ENCODE measurements at regions not wholly inside any gene's neighbourhood (a gene's known extent, or its start where the extent isn't known, plus 50 kb on each side); places are given as distances from the start of the nearest gene placed in this dataset.
A peak's percentile ranks its signal among the peaks of the same experiment; 100 is the strongest.

DNA sequence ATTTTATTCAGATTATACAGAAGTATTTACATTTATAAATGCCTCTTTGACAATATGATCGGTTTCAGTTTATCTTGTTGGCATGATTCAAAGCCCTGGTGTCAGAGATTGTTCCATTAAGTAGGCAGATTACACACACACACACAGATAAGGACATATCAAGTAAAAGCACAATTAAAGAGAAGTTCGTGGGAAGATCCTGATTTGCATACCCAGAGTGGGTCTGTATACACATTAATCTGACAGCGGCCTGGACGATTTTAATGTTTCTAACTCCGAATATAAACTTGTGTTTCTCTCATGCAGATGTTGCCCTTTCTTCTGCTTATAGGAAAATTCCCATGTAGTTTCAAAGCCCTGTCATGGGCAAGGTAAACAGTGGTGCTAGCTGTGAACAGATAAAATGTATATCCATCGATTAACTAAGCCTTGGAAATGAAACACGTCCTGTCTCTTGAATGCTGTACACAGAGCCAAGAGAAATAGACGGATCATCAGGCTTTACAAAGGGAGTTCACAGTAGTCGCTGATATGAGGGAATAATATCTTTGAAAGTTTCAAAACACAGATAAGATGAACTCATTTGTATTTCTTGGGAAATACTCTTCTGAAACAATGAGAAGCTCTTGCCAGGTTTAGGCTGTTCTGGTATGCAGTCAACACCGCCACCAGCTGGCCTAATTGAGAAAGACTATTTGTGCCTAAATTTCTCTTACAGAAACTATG, 108.2 kb upstream of the GMDS start:
- peak in 4 of 5 donors; percentile 65 to 90 (median 84) for DNase-seq
- intact Hi-C loops (cut with DNase I), result loop anchor here (10.0 kb wide), 1 partner anchor 759 kb away; no protein-coding TSS in a partner anchor
- TF ChIP-seq, protein P1, sequence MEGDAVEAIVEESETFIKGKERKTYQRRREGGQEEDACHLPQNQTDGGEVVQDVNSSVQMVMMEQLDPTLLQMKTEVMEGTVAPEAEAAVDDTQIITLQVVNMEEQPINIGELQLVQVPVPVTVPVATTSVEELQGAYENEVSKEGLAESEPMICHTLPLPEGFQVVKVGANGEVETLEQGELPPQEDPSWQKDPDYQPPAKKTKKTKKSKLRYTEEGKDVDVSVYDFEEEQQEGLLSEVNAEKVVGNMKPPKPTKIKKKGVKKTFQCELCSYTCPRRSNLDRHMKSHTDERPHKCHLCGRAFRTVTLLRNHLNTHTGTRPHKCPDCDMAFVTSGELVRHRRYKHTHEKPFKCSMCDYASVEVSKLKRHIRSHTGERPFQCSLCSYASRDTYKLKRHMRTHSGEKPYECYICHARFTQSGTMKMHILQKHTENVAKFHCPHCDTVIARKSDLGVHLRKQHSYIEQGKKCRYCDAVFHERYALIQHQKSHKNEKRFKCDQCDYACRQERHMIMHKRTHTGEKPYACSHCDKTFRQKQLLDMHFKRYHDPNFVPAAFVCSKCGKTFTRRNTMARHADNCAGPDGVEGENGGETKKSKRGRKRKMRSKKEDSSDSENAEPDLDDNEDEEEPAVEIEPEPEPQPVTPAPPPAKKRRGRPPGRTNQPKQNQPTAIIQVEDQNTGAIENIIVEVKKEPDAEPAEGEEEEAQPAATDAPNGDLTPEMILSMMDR (IDR thresholded peaks at IDR 0.05; ENCODE audit: borderline replicate concordance, extremely low read depth, insufficient read depth), result peak; percentile 78
- no peaks in the 10 kb centered on the region for H3K36me3 ChIP-seq (ENCODE audit: control insufficient read depth in 2 of 3, insufficient read depth in 3 of 3, low read length in 3 of 3)
- H3K4me3 ChIP-seq (ENCODE audit: low read length in 3 of 3), result no peak overlapping the region
- no peaks in the 10 kb centered on the region for H3K9me3 ChIP-seq (ENCODE audit: control insufficient read depth in 2 of 3, insufficient read depth in 1 of 3, low read length in 3 of 3)
- no peaks in the 10 kb centered on the region for H3K4me1 ChIP-seq (ENCODE audit: control insufficient read depth in 2 of 3, insufficient read depth in 2 of 3, low read depth in 1 of 3, low read length in 3 of 3)
- no peaks in the 10 kb centered on the region for H3K27me3 ChIP-seq (ENCODE audit: control insufficient read depth, insufficient read depth, low read length)
- no peak overlapping the region for H3K27ac ChIP-seq (ENCODE audit: low read depth in 2 of 2, low read length in 2 of 2)
- H3K9ac ChIP-seq (ENCODE audit: low read length in 3 of 3), result no peak overlapping the region
- peak; percentile 74 for FAIRE-seq

DNA sequence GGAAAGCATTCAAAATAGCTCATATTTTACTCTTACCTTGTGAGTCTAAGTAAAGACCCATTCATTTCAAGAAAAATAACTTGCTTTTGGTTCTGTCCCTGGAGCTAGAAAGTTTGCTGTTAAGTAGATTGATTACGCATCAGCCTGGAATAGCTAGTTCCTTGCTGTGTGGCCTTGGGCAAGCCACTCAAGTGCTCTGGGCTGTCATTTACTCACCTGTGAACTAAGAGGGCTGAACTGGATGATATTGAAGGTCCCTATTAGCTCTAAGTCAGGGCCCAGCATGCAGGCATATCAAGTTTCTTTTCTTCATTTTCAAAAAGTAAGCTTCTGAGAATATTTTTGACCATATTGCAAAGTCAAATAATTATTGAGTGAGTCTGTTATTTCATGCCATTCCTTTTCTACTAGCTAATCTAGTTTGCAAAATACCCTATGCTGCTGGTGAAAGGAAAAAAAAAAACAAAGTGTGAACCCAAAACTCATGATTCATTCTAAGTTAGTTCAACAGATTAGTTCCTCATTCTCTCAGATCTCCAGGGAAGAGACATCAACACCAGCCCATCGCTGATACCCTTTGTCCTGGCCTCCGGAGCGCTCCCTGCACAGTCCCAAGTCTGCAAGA, 106.5 kb upstream of the GMDS start:
- no peak overlapping the region for H3K27ac ChIP-seq (ENCODE audit: low read depth in 2 of 2, low read length in 2 of 2)
- H3K27me3 ChIP-seq (ENCODE audit: control insufficient read depth, insufficient read depth, low read length), result no peaks in the 10 kb centered on the region
- intact Hi-C loops (cut with DNase I), result loop anchor here (10.0 kb wide), 1 partner anchor 757 kb away; no protein-coding TSS in a partner anchor
- no peak overlapping the region for H3K4me3 ChIP-seq (ENCODE audit: low read length in 3 of 3)
- TF ChIP-seq, protein P1 (IDR thresholded peaks at IDR 0.05; ENCODE audit: borderline replicate concordance, extremely low read depth, insufficient read depth), result no peak
- no peaks in the 10 kb centered on the region for H3K36me3 ChIP-seq (ENCODE audit: control insufficient read depth in 2 of 3, insufficient read depth in 3 of 3, low read length in 3 of 3)
- no peak overlapping the region for H3K9ac ChIP-seq (ENCODE audit: low read length in 3 of 3)
- DNase-seq (no peak), FAIRE-seq (no peak)
- H3K4me1 ChIP-seq (ENCODE audit: control insufficient read depth in 2 of 3, insufficient read depth in 2 of 3, low read depth in 1 of 3, low read length in 3 of 3), result no peaks in the 10 kb centered on the region
- H3K9me3 ChIP-seq (ENCODE audit: control insufficient read depth in 2 of 3, insufficient read depth in 1 of 3, low read length in 3 of 3), result no peaks in the 10 kb centered on the region

DNA sequence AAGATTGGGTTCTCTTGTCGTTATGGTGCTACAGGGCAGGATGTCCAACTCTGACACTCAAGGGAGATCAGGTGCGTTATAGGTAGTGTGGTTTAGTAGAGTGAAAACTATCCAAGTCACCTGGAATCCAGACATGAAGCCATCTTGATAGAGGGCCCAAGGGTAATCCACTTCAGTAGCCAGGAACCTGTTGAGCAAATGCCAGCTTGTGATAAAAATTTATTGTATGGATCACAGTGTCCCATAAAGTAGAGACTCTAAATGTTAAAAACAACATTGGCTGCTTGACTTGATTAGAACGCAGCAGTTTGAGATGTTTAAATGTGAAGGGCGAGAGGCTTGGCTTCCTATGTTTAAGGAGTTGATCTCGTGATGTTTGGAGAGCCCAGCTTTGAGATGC, 105.7 kb upstream of the GMDS start:
- H3K36me3 ChIP-seq (ENCODE audit: control insufficient read depth in 2 of 3, insufficient read depth in 3 of 3, low read length in 3 of 3), result no peaks in the 10 kb centered on the region
- FAIRE-seq (no peak), DNase-seq (no peak)
- no peaks in the 10 kb centered on the region for H3K27me3 ChIP-seq (ENCODE audit: control insufficient read depth, insufficient read depth, low read length)
- TF ChIP-seq, protein P1 (IDR thresholded peaks at IDR 0.05; ENCODE audit: borderline replicate concordance, extremely low read depth, insufficient read depth), result no peak
- intact Hi-C loops (cut with DNase I), result loop anchor here (10.0 kb wide), 1 partner anchor 756 kb away; no protein-coding TSS in a partner anchor
- H3K4me3 ChIP-seq (ENCODE audit: low read length in 3 of 3), result no peak overlapping the region
- no peaks in the 10 kb centered on the region for H3K9me3 ChIP-seq (ENCODE audit: control insufficient read depth in 2 of 3, insufficient read depth in 1 of 3, low read length in 3 of 3)
- no peak overlapping the region for H3K27ac ChIP-seq (ENCODE audit: low read depth in 2 of 2, low read length in 2 of 2)
- H3K9ac ChIP-seq (ENCODE audit: low read length in 3 of 3), result no peak overlapping the region
- no peaks in the 10 kb centered on the region for H3K4me1 ChIP-seq (ENCODE audit: control insufficient read depth in 2 of 3, insufficient read depth in 2 of 3, low read depth in 1 of 3, low read length in 3 of 3)

All from kidney (tissue), 13 donors.